CD4-positive, alpha-beta T cell (primary cell): ENCODE measurements at regions not wholly inside any gene's neighbourhood (a gene's known extent, or its start where the extent isn't known, plus 50 kb on each side); places are given as distances from the start of the nearest gene placed in this dataset.

ENCODE experiments used
- ATAC-seq: fragments of 200-7000 bp; cut with Tn5 transposase; one replicate; pipeline ENCODE4 v1.10.0; 2022; ENCODE audit warnings: mild to moderate bottlenecking; ENCODE audit not compliant: poor library complexity
- CTCF ChIA-PET: fragments of 350-600 bp; sonication (Branson Sonifier 250); formaldehyde crosslinking; loops from one replicate; lab custom pipeline; 2021; ENCODE audit warnings: antibody characterized with exemption, inconsistent platforms; lab: Charles Lee
- POLR2A ChIA-PET: fragments of 350-600 bp; sonication (Branson Sonifier 250); formaldehyde crosslinking; loops from one replicate; lab custom pipeline; 2021; ENCODE audit warnings: antibody characterized with exemption, inconsistent platforms; lab: Charles Lee
- DNase-seq, 14 experiments: peaks; one replicate each; pipeline ENCODE4 v3.0.0-alpha.2; 2013 to 2020; ENCODE audit warnings: mixed read lengths in 2 of 14
- H3K27ac ChIP-seq, 2 donors: one replicate each; pipeline versions ENCODE4 v1.5.1 to v1.7.0; 2013; ENCODE audit warnings: low read length in 2 of 2, low read depth in 1 of 2, mild to moderate bottlenecking in 1 of 2
- H3K27me3 ChIP-seq, 2 experiments: 1 replicate in 1 of 2; 2 replicates in 1 of 2; pipeline versions ENCODE4 v1.6.1 to v1.7.0; 2013; ENCODE audit warnings: low read length in 2 of 2, control low read depth in 1 of 2, mild to moderate bottlenecking in 1 of 2, moderate library complexity in 1 of 2; ENCODE audit not compliant: insufficient read depth in 2 of 2, control insufficient read depth in 1 of 2
- H3K36me3 ChIP-seq: one replicate; pipeline ENCODE4 v1.6.1; 2013; ENCODE audit warnings: low read length, control low read depth; ENCODE audit not compliant: insufficient read depth
- H3K4me1 ChIP-seq: one replicate; pipeline ENCODE4 v1.6.1; 2013; ENCODE audit warnings: low read length, control low read depth; ENCODE audit not compliant: insufficient read depth
- H3K4me3 ChIP-seq: one replicate; pipeline ENCODE4 v1.5.1; 2013; ENCODE audit warnings: mild to moderate bottlenecking, low read length, moderate library complexity
- H3K9me3 ChIP-seq, 2 experiments: 1 replicate in 1 of 2; 2 replicates in 1 of 2; pipeline versions ENCODE4 v1.6.1 to v1.7.0; 2013; ENCODE audit warnings: low read length in 2 of 2, mild to moderate bottlenecking in 2 of 2, control low read depth in 1 of 2, moderate library complexity in 1 of 2; ENCODE audit not compliant: control insufficient read depth in 1 of 2, insufficient read depth in 1 of 2
- H3K27ac Mint-ChIP-seq: one replicate; pipeline ENCODE4 v1.8.0; 2020; ENCODE audit warnings: mixed read lengths
- H3K27me3 Mint-ChIP-seq: one replicate; pipeline ENCODE4 v1.8.0; 2021; ENCODE audit warnings: mixed read lengths
- H3K36me3 Mint-ChIP-seq: one replicate; pipeline ENCODE4 v1.8.0; 2021; ENCODE audit warnings: low read depth, mixed read lengths
- H3K4me1 Mint-ChIP-seq: one replicate; pipeline ENCODE4 v1.8.0; 2021; ENCODE audit warnings: low read depth, mixed read lengths
- H3K4me3 Mint-ChIP-seq: one replicate; pipeline ENCODE4 v1.8.0; 2020; ENCODE audit warnings: mild to moderate bottlenecking, mixed read lengths
- H3K9me3 Mint-ChIP-seq: one replicate; pipeline ENCODE4 v1.8.0; 2020; ENCODE audit warnings: mixed read lengths
- intact Hi-C, 2 experiments: fragments of 100-400 bp; cut with DNase I in 1 of 2; cut with micrococcal nuclease in 1 of 2; formaldehyde crosslinking; loops; one replicate each; pipeline versions ENCODE4 v1.15.1 to v1.9.0; 2023 to 2025; cut with DNase I, micrococcal nuclease
- TF ChIP-seq, protein P1 (sequence below): fragments of 200-600 bp; IDR thresholded peaks from one replicate; pipeline ENCODE4 v1.8.0; 2022; ENCODE audit warnings: antibody characterized with exemption, mild to moderate bottlenecking

DNA sequence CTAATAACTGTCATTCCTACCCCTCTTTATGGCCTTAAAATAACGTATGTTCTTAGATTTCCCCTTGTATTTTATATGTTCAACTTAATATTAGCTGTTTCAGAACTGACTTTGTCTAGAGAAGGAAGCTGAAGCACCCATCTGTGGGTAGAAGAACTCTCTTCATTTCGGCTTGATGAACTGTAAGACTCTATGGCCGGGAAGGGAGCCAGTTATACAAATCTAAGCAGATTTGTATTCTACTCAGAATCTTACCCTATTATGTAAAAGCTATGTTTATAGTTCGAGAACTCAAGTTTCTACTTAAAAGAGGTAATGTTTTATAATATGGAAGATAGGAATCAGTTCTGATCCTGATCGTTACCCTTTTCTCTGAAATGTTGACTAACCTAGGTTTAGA, 390.9 kb upstream of the PRICKLE1 start:
- Histone ChIP-seq H3K27me3 (no peaks in the 10 kb centered on the region), H3K4me1 (no peaks in the 10 kb centered on the region), H3K27ac (no peak overlapping the region), H3K9me3 (no peaks in the 10 kb centered on the region), H3K36me3 (no peaks in the 10 kb centered on the region), H3K4me3 (no peak overlapping the region)
- H3K27ac Mint-ChIP-seq, result no peak overlapping the region
- no peaks in the 10 kb centered on the region for H3K4me1 Mint-ChIP-seq
- H3K27me3 Mint-ChIP-seq, result no peaks in the 10 kb centered on the region
- TF ChIP-seq, protein P1, sequence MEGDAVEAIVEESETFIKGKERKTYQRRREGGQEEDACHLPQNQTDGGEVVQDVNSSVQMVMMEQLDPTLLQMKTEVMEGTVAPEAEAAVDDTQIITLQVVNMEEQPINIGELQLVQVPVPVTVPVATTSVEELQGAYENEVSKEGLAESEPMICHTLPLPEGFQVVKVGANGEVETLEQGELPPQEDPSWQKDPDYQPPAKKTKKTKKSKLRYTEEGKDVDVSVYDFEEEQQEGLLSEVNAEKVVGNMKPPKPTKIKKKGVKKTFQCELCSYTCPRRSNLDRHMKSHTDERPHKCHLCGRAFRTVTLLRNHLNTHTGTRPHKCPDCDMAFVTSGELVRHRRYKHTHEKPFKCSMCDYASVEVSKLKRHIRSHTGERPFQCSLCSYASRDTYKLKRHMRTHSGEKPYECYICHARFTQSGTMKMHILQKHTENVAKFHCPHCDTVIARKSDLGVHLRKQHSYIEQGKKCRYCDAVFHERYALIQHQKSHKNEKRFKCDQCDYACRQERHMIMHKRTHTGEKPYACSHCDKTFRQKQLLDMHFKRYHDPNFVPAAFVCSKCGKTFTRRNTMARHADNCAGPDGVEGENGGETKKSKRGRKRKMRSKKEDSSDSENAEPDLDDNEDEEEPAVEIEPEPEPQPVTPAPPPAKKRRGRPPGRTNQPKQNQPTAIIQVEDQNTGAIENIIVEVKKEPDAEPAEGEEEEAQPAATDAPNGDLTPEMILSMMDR, result no peak
- no peaks in the 10 kb centered on the region for H3K36me3 Mint-ChIP-seq
- CTCF ChIA-PET, result no interaction called here
- no peaks in the 10 kb centered on the region for H3K9me3 Mint-ChIP-seq
- no peak for ATAC-seq
- no peak overlapping the region for H3K4me3 Mint-ChIP-seq
- intact Hi-C loops, result no loop called here
- no peak for DNase-seq
- POLR2A ChIA-PET, result no interaction called here

DNA sequence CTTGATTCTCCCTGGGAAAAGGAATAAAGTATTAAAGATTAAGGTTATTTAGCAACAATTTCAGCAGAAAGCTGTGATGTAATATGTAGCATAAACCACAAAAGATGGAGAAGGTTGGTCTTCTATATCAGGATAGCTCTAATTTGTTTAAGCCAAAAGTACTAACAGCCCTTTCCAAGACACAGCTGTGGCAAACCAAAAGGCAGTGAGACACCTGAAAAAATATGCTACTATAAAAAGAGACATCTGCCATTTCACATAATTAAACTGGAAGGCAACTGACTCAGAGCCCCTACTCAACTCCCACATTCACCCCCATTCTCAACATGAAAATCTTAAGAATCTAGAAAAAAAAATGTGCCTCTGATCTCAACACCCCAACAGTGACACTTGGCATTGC, 390.2 kb upstream of the PRICKLE1 start:
- no peak overlapping the region for H3K27ac Mint-ChIP-seq
- H3K36me3 ChIP-seq, result no peaks in the 10 kb centered on the region
- H3K4me3 Mint-ChIP-seq, result no peak overlapping the region
- intact Hi-C loops, result no loop called here
- no peaks in the 10 kb centered on the region for H3K4me1 Mint-ChIP-seq
- no peaks in the 10 kb centered on the region for H3K27me3 ChIP-seq
- TF ChIP-seq, protein P1, result no peak
- no peaks in the 10 kb centered on the region for H3K4me1 ChIP-seq
- no peak overlapping the region for H3K27ac ChIP-seq
- ATAC-seq, result no peak
- DNase-seq, result no peak
- H3K9me3 ChIP-seq, result no peaks in the 10 kb centered on the region
- H3K9me3 Mint-ChIP-seq, result peaks cover 2% of the 10 kb centered on the region
- ChIA-PET CTCF (no interaction called here), POLR2A (no interaction called here)
- H3K36me3 Mint-ChIP-seq, result no peaks in the 10 kb centered on the region
- no peak overlapping the region for H3K4me3 ChIP-seq
- H3K27me3 Mint-ChIP-seq, result no peaks in the 10 kb centered on the region

DNA sequence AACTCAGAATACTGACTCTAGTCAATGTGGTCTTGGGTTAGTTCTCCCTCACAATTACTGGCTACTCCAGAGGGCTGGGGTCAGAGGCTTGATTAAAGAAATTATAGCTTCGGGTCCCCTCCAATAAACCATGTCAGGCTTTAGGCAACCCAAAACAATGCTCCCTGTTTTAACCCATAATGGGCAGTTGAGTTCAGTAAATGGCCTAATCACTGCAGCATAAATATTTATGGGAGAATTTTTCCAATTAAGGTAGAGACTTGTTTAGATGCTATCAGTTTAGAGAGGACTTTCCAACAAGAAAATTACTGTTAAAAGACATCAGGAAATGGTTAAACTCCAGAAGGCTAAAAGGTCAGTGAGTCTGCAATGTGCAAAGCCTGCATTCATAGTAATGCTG, 389.2 kb upstream of the PRICKLE1 start:
- no peaks in the 10 kb centered on the region for H3K36me3 Mint-ChIP-seq
- DNase-seq, result no peak
- Histone ChIP-seq H3K9me3 (peaks cover 0 to under 1% of the 10 kb centered on the region in 2 experiments), H3K27me3 (no peaks in the 10 kb centered on the region), H3K36me3 (no peaks in the 10 kb centered on the region), H3K27ac (no peak overlapping the region), H3K4me3 (no peak overlapping the region), H3K4me1 (no peaks in the 10 kb centered on the region)
- no peaks in the 10 kb centered on the region for H3K4me1 Mint-ChIP-seq
- no peaks in the 10 kb centered on the region for H3K27me3 Mint-ChIP-seq
- TF ChIP-seq, protein P1, result no peak
- intact Hi-C loops, result no loop called here
- peaks cover 6% of the 10 kb centered on the region for H3K9me3 Mint-ChIP-seq
- no peak overlapping the region for H3K27ac Mint-ChIP-seq
- no peak overlapping the region for H3K4me3 Mint-ChIP-seq
- no peak for ATAC-seq
- POLR2A ChIA-PET, result no interaction called here
- CTCF ChIA-PET, result no interaction called here
